HG03457 (cell line): ENCODE measurements at regions not wholly inside any gene's neighbourhood (a gene's known extent, or its start where the extent isn't known, plus 50 kb on each side); places are given as distances from the start of the nearest gene placed in this dataset.

Experiments used
- ATAC-seq: cut with Tn5 transposase; IDR thresholded peaks from one replicate; pipeline ENCODE4 v1.9.1; 2021; ENCODE audit warnings: moderate number of reproducible peaks; ENCODE audit not compliant: unreplicated experiment

- no peak for ATAC-seq
Observed at GRCh38 chr4:17068891-17069290, 170.4 kb upstream of the LDB2 start.

GRCh38 chr4:17068392-17068791 lies 169.9 kb upstream of the LDB2 start:
- no peak for ATAC-seq

GRCh38 chr4:17066972-17067371 lies 168.5 kb upstream of the LDB2 start:
- no peak for ATAC-seq

- ATAC-seq, result no peak
Observed at GRCh38 chr4:17066236-17066635, 167.8 kb upstream of the LDB2 start.

GRCh38 chr4:17065821-17066220 lies 167.4 kb upstream of the LDB2 start:
- ATAC-seq, result no peak

- ATAC-seq, result no peak
Observed at GRCh38 chr4:17064959-17065358, 166.5 kb upstream of the LDB2 start.

GRCh38 chr4:17063888-17064287 lies 165.4 kb upstream of the LDB2 start:
- no peak for ATAC-seq

- ATAC-seq, result no peak
Observed at GRCh38 chr4:17060230-17060629, 161.8 kb upstream of the LDB2 start.

GRCh38 chr4:17058916-17059741 lies 160.7 kb upstream of the LDB2 start:
- no peak for ATAC-seq

- no peak for ATAC-seq
Observed at GRCh38 chr4:17058536-17058915, 160.1 kb upstream of the LDB2 start.

- ATAC-seq, result no peak
Observed at GRCh38 chr4:17057035-17057434, 158.6 kb upstream of the LDB2 start.

- ATAC-seq, result no peak
Observed at GRCh38 chr4:17055788-17056187, 157.3 kb upstream of the LDB2 start.

- ATAC-seq, result no peak
Observed at GRCh38 chr4:17045866-17046265, 147.4 kb upstream of the LDB2 start.

- ATAC-seq, result no peak
Observed at GRCh38 chr4:17038510-17039176, 140.2 kb upstream of the LDB2 start.

GRCh38 chr4:17033768-17034181 lies 135.3 kb upstream of the LDB2 start:
- ATAC-seq, result no peak

- no peak for ATAC-seq
Observed at GRCh38 chr4:17033025-17033767, 134.8 kb upstream of the LDB2 start.

GRCh38 chr4:17030543-17030942 lies 132.1 kb upstream of the LDB2 start:
- ATAC-seq, result no peak

- no peak for ATAC-seq
Observed at GRCh38 chr4:17029964-17030363, 131.5 kb upstream of the LDB2 start.

- ATAC-seq, result no peak
Observed at GRCh38 chr4:17029432-17029831, 131.0 kb upstream of the LDB2 start.

GRCh38 chr4:17027495-17027894 lies 129.1 kb upstream of the LDB2 start:
- no peak for ATAC-seq

- no peak for ATAC-seq
Observed at GRCh38 chr4:17024425-17024824, 126.0 kb upstream of the LDB2 start.

- no peak for ATAC-seq
Observed at GRCh38 chr4:17020901-17021300, 122.5 kb upstream of the LDB2 start.
